SK-N-MC (cell line): ENCODE measurements at regions not wholly inside any gene's neighbourhood (a gene's known extent, or its start where the extent isn't known, plus 50 kb on each side); places are given as distances from the start of the nearest gene placed in this dataset.

Source experiments
- DNase-seq: peaks from one replicate; pipeline ENCODE4 v3.0.0-alpha.2; 2011; ENCODE audit warnings: low read depth, low spot score
- H3K27ac ChIP-seq: fragments of 200-600 bp; sonication (generic); 2 replicates; pipeline ENCODE4 v1.5.1; 2016; ENCODE audit warnings: mixed run types
- H3K36me3 ChIP-seq: fragments of 200-600 bp; sonication (generic); 2 replicates; pipeline ENCODE4 v1.6.1; 2017; ENCODE audit warnings: antibody characterized with exemption, low read length, mixed read lengths; ENCODE audit not compliant: insufficient read depth
- H3K4me3 ChIP-seq: fragments of 200-600 bp; sonication (generic); 2 replicates; pipeline ENCODE4 v1.5.1; 2016
- H3K9ac ChIP-seq: fragments of 200-600 bp; sonication (generic); 2 replicates; pipeline ENCODE4 v1.8.0; 2017; ENCODE audit warnings: mixed run types, mixed read lengths; ENCODE audit not compliant: insufficient read length
- H3K9me3 ChIP-seq: fragments of 200-600 bp; sonication (generic); 2 replicates; pipeline ENCODE4 v1.6.1; 2017; ENCODE audit warnings: low read depth, mild to moderate bottlenecking, antibody characterized with exemption, low read length, moderate library complexity, mixed read lengths
- EZH2 ChIP-seq: fragments of 200-600 bp; sonication (generic); IDR thresholded peaks from one replicate; pipeline ENCODE4 v1.6.1; 2017; ENCODE audit warnings: antibody characterized with exemption
- FOXP2 ChIP-seq: optimal IDR thresholded peaks from 2 replicates; pipeline ENCODE3; 2011; ENCODE audit warnings: mild to moderate bottlenecking, moderate library complexity; ENCODE audit not compliant: insufficient read depth; ENCODE audit errors: extremely low read length, control extremely low read depth
- POLR2AphosphoS5 ChIP-seq: IDR thresholded peaks from 2 replicates; pipeline ENCODE4 v1.6.1; 2012; ENCODE audit warnings: mild to moderate bottlenecking, low read depth, low read length, borderline replicate concordance

DNA sequence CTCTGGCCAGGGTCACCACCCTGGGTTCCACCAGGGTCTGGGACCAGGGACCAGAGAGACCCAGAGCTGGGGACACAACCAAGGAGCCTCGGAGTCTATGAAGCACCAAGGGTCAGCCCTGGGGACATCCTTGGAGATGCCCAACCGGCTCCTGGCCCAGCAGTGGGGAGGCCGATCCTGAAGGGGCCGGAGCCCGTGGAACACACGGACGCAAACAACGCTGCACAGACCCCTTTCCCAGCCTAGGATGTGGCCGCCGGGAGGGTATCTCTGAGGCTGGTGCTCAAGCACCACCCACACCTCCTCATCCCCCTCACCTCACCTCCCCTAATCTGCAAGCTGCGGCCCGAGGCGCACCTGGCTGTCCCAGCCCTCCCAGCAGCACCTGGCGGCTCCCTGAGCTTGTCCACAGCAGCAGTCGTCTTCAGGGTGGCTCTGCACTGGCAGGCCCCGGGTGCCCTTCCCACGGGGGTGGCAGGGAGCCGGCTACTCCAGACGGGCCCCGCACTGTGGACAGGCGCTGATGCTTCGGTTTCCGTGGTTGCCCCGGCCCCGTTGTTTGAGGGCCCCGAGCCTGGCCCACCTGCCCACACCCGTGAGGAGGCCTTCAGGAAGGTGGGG, 146.8 kb upstream of the C14orf180 start:
- no peak for TF ChIP-seq POLR2AphosphoS5
- no peak for TF ChIP-seq FOXP2
- no peak for TF ChIP-seq EZH2
- no peak overlapping the region for H3K4me3 ChIP-seq
- H3K36me3 ChIP-seq, result no peaks in the 10 kb centered on the region
- H3K9me3 ChIP-seq, result no peaks in the 10 kb centered on the region
- H3K9ac ChIP-seq, result no peak overlapping the region
- no peak overlapping the region for H3K27ac ChIP-seq
- no peak for DNase-seq

DNA sequence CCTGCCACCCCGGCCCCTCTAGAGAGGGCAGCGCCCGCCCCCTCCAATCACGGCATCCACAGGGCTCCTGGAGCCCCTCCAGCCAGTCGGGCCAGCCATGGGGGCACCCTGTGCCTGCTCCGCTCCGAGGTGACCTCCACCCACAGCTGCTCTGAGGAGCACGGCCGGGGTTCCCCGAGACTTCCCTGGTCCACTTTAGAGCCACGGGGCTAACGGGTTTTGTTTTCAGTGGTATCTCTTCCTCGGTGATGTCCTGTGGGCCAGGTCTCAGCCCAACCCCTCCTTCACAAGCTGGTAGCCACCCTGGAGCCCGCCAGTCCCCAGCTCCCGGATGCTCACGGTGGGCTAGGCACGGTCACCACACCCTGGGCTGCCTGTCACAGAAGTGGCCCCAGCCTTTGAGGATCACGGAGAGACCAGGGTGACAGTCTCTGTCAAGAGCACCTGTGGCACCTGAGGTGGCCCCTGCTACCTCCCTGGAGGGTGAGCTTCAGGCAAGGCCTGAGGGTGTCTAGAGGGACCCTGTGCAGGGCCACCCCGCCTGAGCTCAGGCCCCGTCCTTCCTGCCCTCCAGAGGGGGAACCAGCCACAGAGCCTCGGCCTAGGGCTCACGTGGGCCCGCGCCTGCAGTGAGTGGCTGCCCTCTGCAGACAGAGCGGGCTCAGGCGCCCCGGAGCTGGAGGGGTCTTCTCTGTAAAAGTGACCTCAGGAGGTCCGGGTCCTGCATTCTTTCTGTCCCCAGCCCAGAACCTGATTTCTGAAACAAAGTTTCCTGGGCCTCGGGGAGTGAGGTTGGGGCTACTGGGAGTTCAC, 146.0 kb upstream of the C14orf180 start:
- Histone ChIP-seq H3K9me3 (no peaks in the 10 kb centered on the region), H3K27ac (no peak overlapping the region), H3K36me3 (no peaks in the 10 kb centered on the region), H3K4me3 (no peak overlapping the region), H3K9ac (no peak overlapping the region)
- no peak for TF ChIP-seq EZH2
- DNase-seq, result no peak

DNA sequence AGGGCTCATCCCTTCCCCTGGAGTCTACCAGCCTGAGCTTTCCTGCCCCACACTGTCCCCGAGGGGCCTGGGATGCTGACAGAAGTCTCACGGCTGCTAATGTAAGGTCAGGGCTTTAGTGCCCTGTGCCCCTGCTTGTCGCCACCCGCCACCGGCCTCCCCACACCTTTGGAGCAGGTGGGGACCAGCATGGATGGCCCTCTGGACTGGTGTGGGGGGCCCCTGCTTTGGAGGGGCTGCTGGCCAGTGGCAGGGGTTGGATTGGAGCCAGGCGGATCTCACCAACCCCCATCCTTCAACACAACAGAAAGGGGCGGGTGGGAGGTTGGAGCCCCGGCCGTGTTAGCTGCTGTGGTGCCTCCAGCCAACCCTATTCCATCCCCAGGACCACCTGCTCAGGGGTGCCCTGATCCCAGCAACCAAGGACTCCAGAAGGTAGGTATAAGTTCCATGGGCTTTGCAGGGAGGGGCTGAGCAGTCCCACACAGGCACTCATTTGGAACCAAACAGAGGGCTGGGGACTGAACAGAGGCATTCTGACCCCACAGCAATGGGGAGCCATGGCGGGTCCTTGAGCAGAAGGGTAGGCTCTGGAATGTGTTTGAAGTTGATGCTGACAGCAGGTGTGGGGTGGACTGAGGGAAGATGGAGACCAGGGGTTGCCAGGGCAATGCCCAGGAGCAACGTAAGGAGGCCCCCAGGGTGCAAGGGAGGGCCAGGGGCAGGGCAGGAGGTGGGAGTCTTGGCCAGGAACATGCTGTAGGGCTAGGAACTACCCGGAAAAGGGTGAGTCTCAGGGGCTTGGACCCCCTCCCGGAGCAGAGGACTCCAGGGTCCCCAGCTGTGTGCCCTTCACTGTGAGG, 145.1 kb upstream of the C14orf180 start:
- Histone ChIP-seq H3K9ac (no peak overlapping the region), H3K9me3 (no peaks in the 10 kb centered on the region), H3K27ac (no peak overlapping the region), H3K4me3 (no peak overlapping the region), H3K36me3 (no peaks in the 10 kb centered on the region)
- no peak for TF ChIP-seq EZH2
- no peak for DNase-seq

DNA sequence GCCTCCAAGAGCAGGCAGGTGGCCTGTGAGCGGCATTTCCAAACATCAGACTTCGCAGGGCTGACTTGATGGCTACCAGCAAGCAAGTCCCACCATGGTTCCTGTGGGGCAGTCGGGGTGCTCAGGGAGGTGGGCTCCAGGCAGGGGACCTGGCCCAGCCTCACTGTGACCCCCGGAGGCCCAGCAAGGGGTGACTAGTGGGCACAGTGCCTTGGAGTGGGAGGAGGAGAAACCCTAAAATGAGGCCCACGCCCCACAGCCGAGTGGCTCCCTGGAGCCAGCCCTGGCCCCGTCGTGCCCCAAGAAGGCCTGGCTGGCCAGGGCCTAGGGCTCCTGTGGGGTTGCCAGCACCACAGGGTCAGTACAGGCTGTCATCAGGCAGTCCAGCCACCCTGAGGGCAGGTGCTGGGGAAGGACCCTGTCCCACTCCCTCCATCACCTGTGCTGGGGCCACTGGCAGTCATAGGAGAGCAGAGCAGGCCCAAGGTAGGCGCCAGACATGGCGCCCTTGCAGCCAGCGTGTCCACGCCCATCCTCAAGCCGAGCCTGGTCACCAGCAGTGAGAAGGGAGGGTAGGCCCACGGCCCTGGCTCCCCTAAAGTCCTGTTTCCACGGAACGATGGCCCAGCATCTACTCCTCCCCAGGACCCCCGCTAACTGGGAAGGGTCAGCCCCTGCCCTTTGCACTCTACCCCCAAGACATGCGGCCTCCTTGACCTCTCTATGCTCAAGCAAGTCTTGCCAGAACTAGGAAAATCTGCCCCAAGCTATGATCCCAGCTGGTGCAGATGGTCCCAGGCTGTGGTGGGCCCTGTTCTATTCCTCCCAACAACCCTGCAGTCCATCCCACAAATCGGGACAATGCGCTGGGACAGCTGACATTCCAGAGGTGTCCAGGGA, 144.2 kb upstream of the C14orf180 start:
- TF ChIP-seq EZH2, result no peak
- no peak for TF ChIP-seq POLR2AphosphoS5
- TF ChIP-seq FOXP2, result no peak
- DNase-seq, result no peak
- H3K27ac ChIP-seq, result no peak overlapping the region
- no peaks in the 10 kb centered on the region for H3K9me3 ChIP-seq
- H3K4me3 ChIP-seq, result no peak overlapping the region
- H3K36me3 ChIP-seq, result no peaks in the 10 kb centered on the region
- H3K9ac ChIP-seq, result no peak overlapping the region

DNA sequence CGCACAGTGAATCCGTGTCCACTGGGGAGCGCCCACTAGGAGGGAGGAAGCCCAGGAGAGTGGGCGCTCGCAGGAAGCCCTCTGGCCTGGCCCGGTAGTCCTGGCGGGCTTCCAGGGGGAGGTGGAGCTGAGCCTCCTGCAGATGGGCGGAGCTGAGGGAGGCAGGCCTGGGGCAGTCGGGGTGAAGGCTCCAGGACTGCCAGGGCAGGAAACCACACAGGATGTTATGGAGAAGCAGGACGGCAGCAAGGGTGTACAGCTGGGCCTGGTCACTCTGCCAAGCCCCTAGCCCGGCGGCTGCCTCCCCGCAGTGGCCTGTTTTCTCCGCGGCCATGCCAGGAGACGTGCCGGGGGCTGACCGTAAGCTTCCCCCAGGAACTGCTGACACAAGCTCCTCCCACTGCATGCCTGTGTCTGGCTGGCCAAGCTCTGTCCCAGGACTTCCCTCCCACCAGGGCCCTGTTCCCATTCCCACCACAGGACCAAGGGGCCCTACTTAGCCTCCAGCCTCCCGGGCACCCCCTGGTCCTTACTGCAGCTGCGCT, 143.4 kb upstream of the C14orf180 start:
- H3K36me3 ChIP-seq, result no peaks in the 10 kb centered on the region
- H3K9me3 ChIP-seq, result no peaks in the 10 kb centered on the region
- no peak for TF ChIP-seq POLR2AphosphoS5
- no peak overlapping the region for H3K27ac ChIP-seq
- H3K9ac ChIP-seq, result no peak overlapping the region
- no peak for DNase-seq
- H3K4me3 ChIP-seq, result no peak overlapping the region

DNA sequence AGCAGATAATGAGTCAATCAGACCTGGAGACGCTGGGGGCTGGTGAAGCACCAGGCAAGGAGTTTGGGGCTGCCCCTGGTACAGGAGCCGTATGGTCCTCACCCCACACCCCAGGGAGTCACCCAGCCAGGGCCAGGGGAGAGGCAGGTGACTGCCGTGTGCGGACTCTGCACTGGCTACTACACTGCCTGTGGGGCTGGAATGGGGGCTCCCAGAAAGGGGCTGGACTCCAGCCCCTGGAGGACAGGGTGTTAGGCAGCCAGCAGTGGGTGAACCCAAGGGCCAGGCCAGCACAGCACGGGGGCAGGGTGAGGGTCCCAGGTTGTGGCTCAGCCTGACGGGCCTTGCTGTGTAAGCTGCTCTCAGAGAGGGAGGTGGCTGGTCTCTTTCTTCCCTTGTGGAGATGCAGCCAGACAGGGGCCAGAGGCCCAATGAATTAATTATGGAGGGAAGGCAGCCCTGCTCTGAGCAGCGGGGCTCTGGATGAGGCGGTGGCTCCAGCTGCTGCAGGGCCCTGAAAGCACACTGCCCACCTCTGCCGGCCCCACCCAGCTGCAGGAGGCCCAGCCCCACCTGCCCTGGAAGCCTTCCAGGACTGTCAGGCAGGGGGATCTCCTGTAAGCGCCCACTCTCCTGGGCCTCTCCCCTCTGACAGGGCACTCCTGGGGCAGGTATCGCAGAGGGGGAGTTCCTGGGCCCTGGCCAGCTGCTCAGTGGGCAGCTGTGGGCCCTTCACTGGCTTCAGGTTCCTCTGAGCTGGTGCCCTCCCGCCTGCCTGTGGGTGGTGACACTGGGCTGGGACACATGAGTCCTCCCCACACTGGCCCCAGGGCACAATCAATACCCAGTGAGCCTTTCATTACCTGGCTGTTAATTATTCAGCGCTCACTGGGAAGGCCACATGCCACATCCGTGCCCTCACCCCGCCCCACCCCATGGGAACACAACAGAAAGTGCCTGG, 142.5 kb upstream of the C14orf180 start:
- no peak overlapping the region for H3K9ac ChIP-seq
- DNase-seq, result no peak
- no peaks in the 10 kb centered on the region for H3K9me3 ChIP-seq
- H3K27ac ChIP-seq, result no peak overlapping the region
- TF ChIP-seq FOXP2 (no peak), EZH2 (no peak), POLR2AphosphoS5 (no peak)
- H3K4me3 ChIP-seq, result no peak overlapping the region
- no peaks in the 10 kb centered on the region for H3K36me3 ChIP-seq

DNA sequence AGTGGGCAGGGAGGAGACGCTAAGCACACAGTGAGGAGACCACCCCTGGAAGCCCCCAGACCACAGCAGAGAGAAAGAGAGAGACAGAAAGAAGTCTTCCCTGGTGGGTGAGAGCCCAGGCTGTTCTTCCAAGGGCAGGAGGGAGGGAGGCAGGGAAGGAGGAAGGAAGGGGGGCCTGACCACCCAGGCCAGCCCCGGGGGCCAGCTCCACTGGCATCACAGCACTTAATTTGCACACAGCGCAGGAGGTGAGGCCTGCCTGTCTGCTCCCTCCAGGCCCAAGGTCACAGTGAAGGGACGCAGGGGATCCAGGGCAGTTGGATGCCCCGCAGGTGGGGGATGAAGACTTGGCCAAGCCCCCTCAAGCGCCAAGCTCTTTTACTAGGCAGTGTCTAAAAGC, 141.9 kb upstream of the C14orf180 start:
- no peaks in the 10 kb centered on the region for H3K36me3 ChIP-seq
- H3K4me3 ChIP-seq, result no peak overlapping the region
- TF ChIP-seq FOXP2, result no peak
- no peak for TF ChIP-seq EZH2
- no peak for TF ChIP-seq POLR2AphosphoS5
- H3K27ac ChIP-seq, result no peak overlapping the region
- no peak for DNase-seq
- H3K9ac ChIP-seq, result no peak overlapping the region
- H3K9me3 ChIP-seq, result no peaks in the 10 kb centered on the region
